ENCODE measurements at regions not wholly inside any gene's neighbourhood (a gene's known extent, or its start where the extent isn't known, plus 50 kb on each side); places are given as distances from the start of the nearest gene placed in this dataset.

DNA sequence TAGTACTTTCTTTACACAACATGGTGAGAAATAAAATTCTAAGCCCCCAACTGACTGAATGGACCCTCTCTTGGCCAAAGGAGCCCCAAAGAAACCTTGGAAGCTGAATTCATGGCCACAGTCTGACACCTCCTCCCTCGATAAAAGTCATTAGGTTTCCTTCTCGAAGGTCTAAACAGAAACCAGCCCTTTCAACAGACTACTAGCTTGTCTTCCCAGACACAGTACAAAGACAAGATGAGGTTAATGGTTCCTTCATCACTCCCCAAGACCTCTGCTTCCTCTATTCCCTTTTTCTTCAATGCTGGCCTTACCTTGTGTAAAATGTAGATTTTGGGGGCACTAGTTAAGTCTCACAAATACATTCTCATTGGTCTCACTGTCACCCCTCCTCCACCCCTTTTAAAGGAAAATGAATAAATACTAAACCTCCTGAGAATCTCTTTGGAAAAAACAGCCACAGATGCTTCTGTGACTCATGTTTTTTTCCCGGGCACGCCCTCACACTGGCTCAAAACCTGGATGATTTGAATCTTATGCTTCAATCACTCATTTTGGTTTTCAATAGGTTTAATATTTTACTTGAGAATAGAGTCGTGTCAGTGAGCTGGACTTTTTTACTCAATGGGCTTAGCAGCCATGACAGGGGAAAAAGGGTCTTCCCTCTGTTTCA is 65.8 kb upstream of the MED4 start:
- 47 to 54% (median 53%) methylated on average over 5 of the region's 5 CpGs for WGBS, 3 donors
- intact Hi-C loops (cut with DNase I), result no loop called here
- ATAC-seq (peak in 1 of 4 donors; percentile 73), DNase-seq (peak; percentile 47 to 66)
- Histone ChIP-seq H3K4me3 (no peak overlapping the region), H3K27me3 (ENCODE audit: insufficient read depth in 3 of 3, low read length in 2 of 3) (no peaks in the 10 kb centered on the region), H3K4me1 (no peaks in the 10 kb centered on the region), H3K9me3 (no peaks in the 10 kb centered on the region), H3K36me3 (ENCODE audit: insufficient read depth in 1 of 2, low read depth in 1 of 2) (no peaks in the 10 kb centered on the region), H3K27ac (peak overlapping the region; percentile 64)
- TF ChIP-seq, protein P1, sequence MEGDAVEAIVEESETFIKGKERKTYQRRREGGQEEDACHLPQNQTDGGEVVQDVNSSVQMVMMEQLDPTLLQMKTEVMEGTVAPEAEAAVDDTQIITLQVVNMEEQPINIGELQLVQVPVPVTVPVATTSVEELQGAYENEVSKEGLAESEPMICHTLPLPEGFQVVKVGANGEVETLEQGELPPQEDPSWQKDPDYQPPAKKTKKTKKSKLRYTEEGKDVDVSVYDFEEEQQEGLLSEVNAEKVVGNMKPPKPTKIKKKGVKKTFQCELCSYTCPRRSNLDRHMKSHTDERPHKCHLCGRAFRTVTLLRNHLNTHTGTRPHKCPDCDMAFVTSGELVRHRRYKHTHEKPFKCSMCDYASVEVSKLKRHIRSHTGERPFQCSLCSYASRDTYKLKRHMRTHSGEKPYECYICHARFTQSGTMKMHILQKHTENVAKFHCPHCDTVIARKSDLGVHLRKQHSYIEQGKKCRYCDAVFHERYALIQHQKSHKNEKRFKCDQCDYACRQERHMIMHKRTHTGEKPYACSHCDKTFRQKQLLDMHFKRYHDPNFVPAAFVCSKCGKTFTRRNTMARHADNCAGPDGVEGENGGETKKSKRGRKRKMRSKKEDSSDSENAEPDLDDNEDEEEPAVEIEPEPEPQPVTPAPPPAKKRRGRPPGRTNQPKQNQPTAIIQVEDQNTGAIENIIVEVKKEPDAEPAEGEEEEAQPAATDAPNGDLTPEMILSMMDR (IDR thresholded peaks at IDR 0.05), result no peak

DNA sequence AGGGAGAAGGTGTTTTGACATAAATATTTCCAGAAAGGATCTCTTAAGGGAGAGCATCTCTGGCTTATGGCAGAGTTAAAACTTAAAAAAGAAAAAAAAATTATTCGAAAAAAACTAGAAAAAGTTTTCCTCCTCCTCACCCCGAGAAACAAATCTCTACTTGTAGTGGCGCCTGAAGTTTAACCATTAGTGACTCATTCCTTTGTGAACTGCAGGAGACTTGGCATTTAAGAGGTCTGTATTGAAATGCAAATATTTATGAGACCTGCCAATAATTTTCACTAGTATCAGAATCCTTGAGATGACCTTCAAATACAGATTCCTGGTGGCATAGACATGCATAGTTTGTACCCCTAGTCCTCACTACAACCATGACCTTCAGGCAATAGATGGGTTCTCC is 64.9 kb upstream of the MED4 start:
- intact Hi-C loops (cut with DNase I), result no loop called here
- no peak overlapping the region for H3K4me3 ChIP-seq
- TF ChIP-seq, protein P1 (IDR thresholded peaks at IDR 0.05), result no peak
- H3K27ac ChIP-seq, result no peak overlapping the region
- no peaks in the 10 kb centered on the region for H3K4me1 ChIP-seq
- no peaks in the 10 kb centered on the region for H3K27me3 ChIP-seq (ENCODE audit: insufficient read depth in 3 of 3, low read length in 2 of 3)
- DNase-seq, result no peak
- 73 to 77% (median 73%) methylated on average over 3 of the region's 3 CpGs for WGBS, 3 donors
- no peaks in the 10 kb centered on the region for H3K36me3 ChIP-seq (ENCODE audit: insufficient read depth in 1 of 2, low read depth in 1 of 2)
- no peaks in the 10 kb centered on the region for H3K9me3 ChIP-seq
- no peak for ATAC-seq

DNA sequence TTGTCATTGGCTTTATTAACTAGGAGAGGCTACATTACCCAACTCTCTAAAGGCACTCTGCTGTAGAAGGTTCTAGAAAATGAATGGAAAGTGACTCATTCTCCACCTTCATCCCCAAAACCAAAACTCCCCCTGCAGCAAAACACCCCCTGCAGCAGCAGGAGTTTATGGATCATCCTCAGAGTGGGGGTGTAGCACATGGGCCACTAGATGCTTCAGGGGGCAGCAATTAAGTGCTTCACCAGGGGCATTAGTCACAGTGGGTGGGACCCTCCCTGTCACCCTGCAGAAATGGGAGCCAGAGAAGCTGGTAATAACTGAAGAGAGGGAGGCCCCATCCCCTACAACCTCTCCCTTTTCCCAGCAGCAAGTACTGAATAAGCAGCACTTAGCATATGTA is 64.5 kb upstream of the MED4 start:
- Histone ChIP-seq H3K27me3 (ENCODE audit: insufficient read depth in 3 of 3, low read length in 2 of 3) (no peaks in the 10 kb centered on the region), H3K4me3 (no peak overlapping the region), H3K27ac (no peak overlapping the region), H3K4me1 (no peaks in the 10 kb centered on the region), H3K36me3 (ENCODE audit: insufficient read depth in 1 of 2, low read depth in 1 of 2) (no peaks in the 10 kb centered on the region), H3K9me3 (no peaks in the 10 kb centered on the region)
- ATAC-seq, result no peak
- intact Hi-C loops (cut with DNase I), result no loop called here
- no peak for DNase-seq
- TF ChIP-seq, protein P1 (IDR thresholded peaks at IDR 0.05), result no peak

DNA sequence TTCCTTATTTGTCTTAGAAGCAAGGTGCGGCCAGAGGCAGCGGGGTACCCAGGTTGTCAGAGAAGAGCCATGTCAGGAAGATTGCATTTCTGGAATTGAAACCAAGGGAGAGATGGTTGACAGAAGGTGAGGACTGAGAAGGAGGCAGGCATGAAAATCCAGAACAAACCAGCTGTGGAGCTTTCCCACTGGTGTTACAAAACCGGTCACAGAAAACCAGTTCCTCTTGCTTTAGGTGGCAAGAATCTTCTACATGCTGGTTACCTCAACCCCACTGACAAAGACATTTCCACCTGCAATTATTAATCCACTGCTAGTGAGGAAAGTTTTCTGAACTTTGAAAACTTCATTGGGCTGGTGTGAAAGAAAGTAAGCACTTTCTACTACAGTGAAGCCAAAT is 64.0 kb upstream of the MED4 start:
- TF ChIP-seq, protein P1 (IDR thresholded peaks at IDR 0.05), result no peak
- WGBS, 3 donors, result 93 to 97% (median 95%) methylated on average over 3 of the region's 3 CpGs
- no peaks in the 10 kb centered on the region for H3K9me3 ChIP-seq
- no peaks in the 10 kb centered on the region for H3K36me3 ChIP-seq (ENCODE audit: insufficient read depth in 1 of 2, low read depth in 1 of 2)
- H3K27me3 ChIP-seq (ENCODE audit: insufficient read depth in 3 of 3, low read length in 2 of 3), result no peaks in the 10 kb centered on the region
- ATAC-seq (no peak), DNase-seq (no peak)
- no peak overlapping the region for H3K4me3 ChIP-seq
- intact Hi-C loops (cut with DNase I), result no loop called here
- H3K27ac ChIP-seq, result no peak overlapping the region
- H3K4me1 ChIP-seq, result no peaks in the 10 kb centered on the region

DNA sequence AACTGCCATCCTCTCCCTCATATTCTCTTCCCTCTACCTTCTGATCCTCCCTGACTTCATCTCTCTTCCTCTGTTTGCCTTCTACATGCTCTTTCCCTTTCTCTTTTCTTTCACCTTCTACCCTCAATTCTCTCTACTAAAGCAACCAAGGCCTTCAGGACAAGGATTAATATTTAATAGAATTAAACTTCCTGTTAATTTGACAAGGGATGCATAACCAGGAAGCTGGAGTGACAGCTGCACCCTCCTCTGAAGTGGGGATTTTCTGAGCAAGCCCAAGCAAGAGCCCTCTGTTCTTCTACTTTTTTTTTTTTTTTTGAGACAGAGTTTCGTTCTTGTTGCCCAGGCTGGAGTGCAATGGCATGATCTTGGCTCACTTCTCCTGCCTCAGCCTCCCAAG is 63.4 kb upstream of the MED4 start:
- TF ChIP-seq, protein P1 (IDR thresholded peaks at IDR 0.05), result no peak
- WGBS, 3 donors, result 22 to 50% (median 44%) methylated on average over 1 of the region's 1 CpG
- no peaks in the 10 kb centered on the region for H3K9me3 ChIP-seq
- intact Hi-C loops (cut with DNase I), result no loop called here
- H3K4me3 ChIP-seq, result no peak overlapping the region
- H3K36me3 ChIP-seq (ENCODE audit: insufficient read depth in 1 of 2, low read depth in 1 of 2), result no peaks in the 10 kb centered on the region
- H3K27me3 ChIP-seq (ENCODE audit: insufficient read depth in 3 of 3, low read length in 2 of 3), result no peaks in the 10 kb centered on the region
- DNase-seq, result no peak
- ATAC-seq, result no peak
- no peak overlapping the region for H3K27ac ChIP-seq
- no peaks in the 10 kb centered on the region for H3K4me1 ChIP-seq

All from psoas muscle (tissue), 7 donors.